ENCODE measurements at regions not wholly inside any gene's neighbourhood (a gene's known extent, or its start where the extent isn't known, plus 50 kb on each side); places are given as distances from the start of the nearest gene placed in this dataset.

- TF ChIP-seq CTCF (conservative IDR thresholded peaks at IDR 0.05), result no peak
- no peak for TF ChIP-seq ZFX (IDR thresholded peaks at IDR 0.05)
These were observed 339.7 kb downstream of the RPRM start for GRCh38 chr2:153138651-153139375.

GRCh38 chr2:153136216-153136615 lies 342.3 kb downstream of the RPRM start:
- no peak overlapping the region for H3K27ac ChIP-seq

More at GRCh38 chr2:153138651-153139375, 339.7 kb downstream of the RPRM start:
- H3K27ac ChIP-seq, result no peak overlapping the region

GRCh38 chr2:153134725-153135124 lies 343.8 kb downstream of the RPRM start:
- no peak overlapping the region for H3K27ac ChIP-seq
- no peak for TF ChIP-seq ZFX (IDR thresholded peaks at IDR 0.05)
- no peak for TF ChIP-seq CTCF (conservative IDR thresholded peaks at IDR 0.05)

More at GRCh38 chr2:153136216-153136615, 342.3 kb downstream of the RPRM start:
- TF ChIP-seq CTCF (conservative IDR thresholded peaks at IDR 0.05), result no peak

- TF ChIP-seq ZFX (IDR thresholded peaks at IDR 0.05) (no peak), CTCF (conservative IDR thresholded peaks at IDR 0.05) (no peak)
These were observed 344.8 kb downstream of the RPRM start for GRCh38 chr2:153133716-153134115.

GRCh38 chr2:153132418-153132817 lies 346.1 kb downstream of the RPRM start:
- TF ChIP-seq ZFX (IDR thresholded peaks at IDR 0.05) (no peak), CTCF (conservative IDR thresholded peaks at IDR 0.05) (no peak)
- H3K27ac ChIP-seq, result no peak overlapping the region

More at GRCh38 chr2:153133716-153134115, 344.8 kb downstream of the RPRM start:
- H3K27ac ChIP-seq, result no peak overlapping the region

- TF ChIP-seq ZFX (IDR thresholded peaks at IDR 0.05), result no peak
- TF ChIP-seq CTCF (conservative IDR thresholded peaks at IDR 0.05), result no peak
- H3K27ac ChIP-seq, result no peak overlapping the region
These were observed 363.4 kb downstream of the RPRM start for GRCh38 chr2:153115141-153115540.

GRCh38 chr2:153110486-153110885 lies 368.1 kb downstream of the RPRM start:
- H3K27ac ChIP-seq, result no peak overlapping the region
- TF ChIP-seq ZFX (IDR thresholded peaks at IDR 0.05) (no peak), CTCF (conservative IDR thresholded peaks at IDR 0.05) (no peak)
